ENCODE measurements at regions not wholly inside any gene's neighbourhood (a gene's known extent, or its start where the extent isn't known, plus 50 kb on each side); places are given as distances from the start of the nearest gene placed in this dataset.
A peak's percentile ranks its signal among the peaks of the same experiment; 100 is the strongest.

DNA sequence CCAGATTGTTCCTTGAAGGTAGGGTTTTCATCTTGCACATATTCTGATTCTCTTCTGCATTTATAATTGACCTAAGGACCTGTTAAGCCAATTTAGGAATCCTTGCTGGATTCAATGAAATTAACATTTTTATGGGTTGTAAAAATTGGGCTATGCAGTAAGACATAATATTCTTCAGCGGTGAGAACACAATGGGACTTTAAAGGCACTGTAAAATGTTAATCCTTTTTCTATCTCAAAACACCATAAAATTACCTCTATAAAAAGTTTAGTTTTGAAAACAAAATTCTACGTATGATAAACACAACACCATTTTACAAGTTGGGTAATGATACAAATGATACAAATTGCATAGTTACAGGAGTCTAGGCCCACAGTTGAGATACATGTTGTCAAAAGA lies 169.2 kb upstream of the DTNA start:
- no peak for DNase-seq

DNA sequence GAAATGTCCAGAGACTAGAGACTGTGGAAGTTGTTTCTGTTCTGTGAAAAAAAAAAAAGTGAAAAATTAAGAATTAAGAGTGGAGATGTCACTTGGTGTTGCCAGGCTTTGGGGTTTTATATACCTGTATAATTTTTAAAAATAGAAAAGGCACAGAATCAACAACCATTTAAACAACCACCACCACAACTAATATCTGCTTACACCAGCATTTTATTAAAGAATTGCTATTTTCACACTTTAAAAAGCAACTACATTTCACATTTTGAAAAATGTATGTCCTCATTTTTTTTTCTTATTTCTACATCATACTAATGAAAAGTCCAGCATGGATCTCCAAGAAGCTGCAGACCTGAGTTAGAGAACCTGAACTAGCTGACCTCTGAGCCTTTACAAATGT lies 167.5 kb upstream of the DTNA start:
- DNase-seq = no peak

DNA sequence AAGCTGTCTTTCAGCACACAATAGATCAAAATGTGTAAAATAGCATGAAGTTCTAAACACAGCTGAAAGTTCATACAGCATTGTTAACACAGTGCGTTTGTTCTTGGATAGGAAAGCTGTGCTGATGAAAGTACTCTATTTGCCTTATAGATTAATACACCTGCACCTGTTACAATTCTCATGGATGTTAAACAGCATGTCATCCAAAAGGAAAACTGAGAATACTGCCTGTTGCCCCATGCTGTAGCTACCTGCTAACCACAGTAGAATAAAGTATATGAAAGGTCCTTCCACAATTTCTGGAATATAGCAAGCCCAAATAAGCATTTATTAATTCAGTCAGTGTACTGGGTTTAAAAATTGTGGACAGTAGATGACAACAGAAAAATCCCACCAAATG lies 166.7 kb upstream of the DTNA start:
- no peak for DNase-seq

DNA sequence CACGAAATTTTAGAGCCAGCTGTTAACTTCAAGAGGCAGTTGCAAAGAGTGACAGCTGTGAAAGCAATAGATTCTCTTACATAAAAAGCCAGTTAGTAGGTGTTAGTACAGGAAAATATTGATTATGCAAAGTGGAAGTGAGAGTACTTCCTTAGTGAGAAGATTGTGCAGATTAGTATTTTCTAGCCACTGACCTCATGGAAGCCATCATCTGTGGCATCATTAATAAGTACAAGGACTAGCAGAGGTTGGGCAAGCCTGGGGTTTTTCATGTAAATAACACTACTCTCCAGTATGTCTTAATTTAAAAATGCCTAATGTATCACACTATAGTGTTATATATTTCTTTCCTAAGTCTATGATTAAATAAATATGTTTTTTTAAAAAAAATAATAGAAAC lies 166.2 kb upstream of the DTNA start:
- DNase-seq = no peak

DNA sequence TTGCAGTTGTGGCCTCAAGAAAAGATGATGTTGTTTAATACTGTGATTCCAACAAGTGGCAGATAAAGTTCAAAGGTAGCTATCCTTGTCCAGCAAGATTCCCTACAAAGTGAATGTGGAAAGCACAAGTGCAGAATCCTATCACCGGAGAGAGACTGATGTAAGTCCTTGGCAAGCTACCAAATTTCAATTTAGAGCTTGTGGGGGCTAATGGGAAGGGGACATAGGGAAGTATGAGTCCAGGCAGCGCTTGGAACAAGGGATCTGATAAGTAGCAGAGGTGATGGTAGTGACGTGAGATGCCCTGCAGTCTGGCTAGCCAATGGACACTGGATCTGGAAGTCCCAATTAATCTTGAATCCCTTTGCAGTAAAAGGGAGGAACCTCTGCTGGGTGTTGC lies 165.2 kb upstream of the DTNA start:
- no peak for DNase-seq

DNA sequence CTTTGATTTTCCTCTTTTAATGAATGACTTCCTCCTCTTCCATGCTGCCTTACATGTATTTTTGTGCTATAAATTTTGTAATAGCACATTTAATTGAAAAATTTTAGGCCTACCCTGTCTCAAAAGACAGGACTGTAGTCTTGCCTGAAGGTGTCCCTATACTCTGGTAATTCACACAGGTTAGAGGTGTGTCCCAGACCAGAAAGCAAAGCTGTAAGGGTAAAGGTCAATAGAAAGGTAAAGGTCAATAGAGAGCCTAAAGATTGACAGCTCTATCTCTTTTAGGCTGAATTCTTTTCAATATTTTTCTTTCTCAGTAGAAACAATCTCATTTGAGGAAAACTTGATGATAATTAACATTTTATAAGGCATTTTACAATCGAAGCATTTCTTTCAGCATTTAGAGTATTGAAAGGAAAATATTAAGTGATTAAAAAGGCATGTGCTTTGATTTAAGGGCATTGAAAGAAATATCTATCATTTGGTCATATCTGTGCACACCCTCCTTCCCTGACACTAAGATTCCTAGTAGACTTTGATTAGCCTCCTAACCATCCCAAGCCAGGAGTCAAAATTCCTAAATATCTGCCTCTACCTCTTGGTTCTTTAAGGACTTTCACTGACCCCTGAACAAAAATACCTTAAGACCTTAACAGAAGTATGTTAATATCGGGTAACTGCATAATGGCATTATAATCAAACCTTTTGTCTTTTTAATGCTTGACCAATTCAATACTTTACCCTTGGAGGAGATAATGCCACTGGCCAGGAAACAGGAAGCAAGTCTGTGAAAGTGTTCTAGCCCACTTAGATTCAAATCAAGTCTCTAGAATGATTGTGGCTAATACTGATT lies 161.8 kb upstream of the DTNA start:
- no peak for DNase-seq

DNA sequence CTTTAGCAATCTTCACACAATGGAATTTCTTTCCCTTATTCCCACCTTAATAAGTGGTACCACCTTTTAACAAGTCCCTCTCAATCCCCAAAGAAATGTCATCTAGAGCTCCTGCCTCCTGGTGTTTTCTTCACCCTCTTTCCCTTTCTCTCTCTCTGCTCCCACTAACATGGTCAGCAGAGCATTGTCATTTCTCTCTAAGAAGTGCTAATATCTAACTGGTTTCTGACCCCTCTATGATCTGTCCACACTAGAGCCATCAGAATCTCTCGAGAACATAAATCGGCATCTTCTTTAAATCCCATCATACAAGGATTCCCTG lies 161.2 kb upstream of the DTNA start:
- DNase-seq = no peak

DNA sequence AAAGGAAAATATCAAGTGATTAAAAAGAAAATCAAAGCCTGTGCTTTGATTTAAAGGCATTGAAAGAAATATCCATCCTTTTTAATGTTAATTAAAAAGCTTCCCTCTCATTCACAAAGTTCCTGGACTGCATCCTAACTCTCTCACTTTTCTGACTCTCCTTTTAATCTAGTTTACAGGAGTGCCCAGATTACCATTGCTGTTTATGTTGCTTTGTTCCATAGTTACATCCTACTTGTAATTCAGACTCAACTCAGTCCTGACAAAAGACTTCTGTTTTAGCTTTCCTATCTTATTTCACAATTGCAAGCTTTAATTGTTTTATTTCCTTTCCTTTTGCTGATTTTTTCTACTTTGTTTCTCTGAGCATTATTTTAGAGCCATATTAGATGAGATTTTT lies 160.7 kb upstream of the DTNA start:
- DNase-seq = no peak

DNA sequence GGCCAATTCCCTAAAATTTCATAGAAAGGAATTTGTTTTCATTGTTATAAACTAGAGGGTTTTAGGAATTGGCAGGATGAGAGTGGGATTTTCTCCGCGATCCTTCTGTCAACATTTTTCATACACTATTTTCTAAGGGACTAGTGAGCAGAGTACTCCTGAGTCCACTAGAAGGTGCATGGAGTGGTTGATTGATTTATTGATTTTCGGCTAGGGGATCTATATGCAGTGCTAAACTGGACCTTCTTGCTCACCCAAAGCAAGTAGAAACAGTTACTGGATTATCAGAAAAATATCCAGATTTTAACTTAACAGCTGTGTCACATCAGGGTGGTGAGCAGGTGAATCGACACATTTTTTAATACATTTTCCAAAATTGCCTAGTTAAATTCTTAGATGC lies 159.9 kb upstream of the DTNA start:
- no peak for DNase-seq

DNA sequence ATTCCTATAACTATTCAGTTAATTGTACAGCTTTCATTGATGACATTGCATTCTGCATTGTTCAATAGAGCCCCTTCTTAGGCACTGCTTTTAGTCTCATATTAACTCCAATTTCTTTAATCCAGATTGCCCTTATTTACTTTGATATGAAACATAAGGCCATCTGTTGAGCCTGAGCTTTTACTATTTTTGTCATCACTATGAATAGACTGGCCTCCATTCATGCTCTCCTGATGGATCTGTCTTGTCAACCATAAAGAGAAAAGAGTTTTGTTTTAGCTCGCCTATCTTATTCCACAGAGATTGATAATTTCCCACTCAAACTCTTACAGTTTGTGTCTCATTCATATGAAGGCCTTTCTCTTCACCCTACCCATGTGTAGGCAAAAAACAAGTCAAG lies 159.2 kb upstream of the DTNA start:
- DNase-seq = no peak

DNA sequence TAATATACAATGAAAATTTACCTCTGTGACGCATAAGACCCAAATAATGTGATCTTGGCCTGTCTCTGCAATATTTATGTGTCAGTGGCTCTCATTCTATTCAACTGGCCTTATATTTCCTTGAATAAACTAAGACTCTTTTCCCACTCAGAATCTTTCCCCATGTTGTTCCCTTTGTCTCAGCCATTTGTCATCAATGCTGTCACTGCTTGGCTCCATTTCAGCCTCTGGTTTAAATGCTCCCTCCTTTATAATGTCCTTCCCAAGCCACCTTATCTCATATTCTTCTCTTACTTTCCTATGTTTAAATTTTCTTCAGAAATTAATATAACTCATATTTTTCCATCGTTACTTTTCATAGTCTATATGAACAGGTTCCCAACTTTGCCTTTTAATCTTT lies 158.3 kb upstream of the DTNA start:
- no peak for DNase-seq

DNA sequence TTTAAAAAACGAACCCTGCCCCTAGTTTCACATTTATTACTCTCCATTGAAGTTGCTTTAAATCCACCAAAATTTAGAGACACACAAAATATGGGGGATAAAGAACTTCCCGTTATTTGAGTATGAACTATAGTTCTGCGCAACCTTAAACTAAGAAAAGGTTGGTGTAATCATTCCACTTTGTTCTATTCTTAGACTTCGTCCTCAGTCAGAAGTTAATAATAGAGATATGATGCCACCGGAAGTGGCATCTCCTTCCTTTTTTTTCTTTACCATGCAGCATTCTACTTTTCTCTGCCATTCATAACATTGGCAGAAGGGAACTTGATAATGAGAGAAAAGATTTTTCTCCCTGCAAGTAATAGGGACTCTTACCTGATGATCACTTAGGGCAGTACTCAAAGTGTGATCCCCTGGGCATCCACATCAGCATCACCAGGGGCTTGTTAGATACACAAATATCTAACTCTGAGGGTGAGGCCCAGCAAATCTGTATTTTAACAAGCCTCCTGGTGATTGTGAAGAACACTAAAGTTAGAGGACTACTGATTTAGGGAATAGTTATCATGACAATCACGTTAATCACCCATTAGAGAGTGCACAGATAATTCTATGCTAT lies 147.7 kb upstream of the DTNA start:
- DNase-seq = no peak

DNA sequence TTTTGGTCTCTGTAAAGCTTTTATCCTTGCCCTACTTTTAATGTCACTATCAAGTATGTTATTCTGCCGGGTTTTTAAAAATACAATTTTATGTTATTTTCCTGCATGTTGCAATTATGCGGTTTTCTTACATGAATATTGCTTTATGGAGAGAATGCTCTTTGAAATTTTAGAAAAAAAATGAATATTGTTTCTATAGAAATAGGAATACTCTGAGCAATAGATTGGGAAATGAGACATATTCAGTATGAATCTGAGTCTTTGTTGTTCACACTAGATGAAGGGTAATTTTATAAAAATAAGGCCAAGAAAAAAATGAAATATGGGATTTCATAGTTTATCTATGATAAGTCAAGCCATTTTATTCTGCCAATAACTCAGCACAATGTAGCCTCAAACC lies 142.2 kb upstream of the DTNA start:
- no peak for DNase-seq

DNA sequence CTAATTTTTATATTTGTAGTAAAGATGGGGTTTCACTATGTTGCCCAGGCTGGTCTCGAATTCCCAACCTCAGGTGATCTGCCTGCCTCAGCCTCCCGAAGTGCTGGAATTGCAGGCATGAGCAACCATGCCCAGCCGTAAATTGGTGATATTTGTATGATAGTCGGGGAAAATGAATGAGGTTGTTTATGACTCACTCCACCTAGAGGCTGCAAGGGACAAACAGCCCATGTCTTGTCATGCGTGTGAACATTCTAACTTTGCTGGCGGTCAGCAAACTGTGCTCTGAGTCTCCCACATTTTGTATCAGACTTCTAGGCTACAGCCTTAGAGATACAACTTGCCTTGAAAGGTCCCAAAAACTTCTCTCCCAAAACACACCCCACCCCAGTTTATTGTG lies 133.5 kb upstream of the DTNA start:
- no peak for DNase-seq

DNA sequence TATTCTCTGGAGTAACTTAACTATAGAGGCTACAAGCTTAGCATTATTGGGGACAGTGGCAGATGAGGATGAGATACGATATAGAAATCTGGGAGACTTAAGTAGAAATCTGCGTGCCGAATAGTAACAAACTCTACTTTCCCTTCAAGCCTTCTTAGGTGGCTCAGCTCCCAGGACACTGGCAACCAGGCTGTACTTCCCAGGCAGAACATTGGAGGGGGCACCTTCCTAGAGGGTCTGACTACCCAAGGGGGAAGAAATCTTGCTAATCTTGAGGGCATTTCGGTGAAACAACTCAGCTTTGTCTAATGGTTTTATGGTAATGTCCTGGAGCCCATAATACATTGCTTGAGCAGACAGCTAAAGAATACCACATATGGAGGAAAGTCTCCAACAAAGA lies 126.2 kb upstream of the DTNA start:
- no peak for DNase-seq

DNA sequence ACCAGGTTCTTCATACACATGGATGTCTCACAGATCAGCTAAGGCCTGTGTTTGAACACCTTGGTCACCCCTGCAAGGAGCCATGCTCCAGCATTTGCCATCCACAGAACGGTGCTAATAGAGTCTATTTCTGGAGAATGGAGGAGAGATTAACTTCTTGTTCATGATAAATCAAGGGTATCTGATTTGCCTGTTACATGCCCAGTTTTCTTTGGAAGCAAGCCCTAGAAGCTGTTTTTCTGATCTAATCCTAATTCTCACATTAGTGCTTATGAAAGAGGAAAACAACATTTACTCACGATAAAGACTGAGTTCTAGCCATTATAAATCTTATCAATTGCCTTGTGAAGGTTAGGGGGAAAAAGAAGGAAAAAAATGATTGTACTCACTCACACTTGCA lies 119.6 kb upstream of the DTNA start:
- DNase-seq = no peak

DNA sequence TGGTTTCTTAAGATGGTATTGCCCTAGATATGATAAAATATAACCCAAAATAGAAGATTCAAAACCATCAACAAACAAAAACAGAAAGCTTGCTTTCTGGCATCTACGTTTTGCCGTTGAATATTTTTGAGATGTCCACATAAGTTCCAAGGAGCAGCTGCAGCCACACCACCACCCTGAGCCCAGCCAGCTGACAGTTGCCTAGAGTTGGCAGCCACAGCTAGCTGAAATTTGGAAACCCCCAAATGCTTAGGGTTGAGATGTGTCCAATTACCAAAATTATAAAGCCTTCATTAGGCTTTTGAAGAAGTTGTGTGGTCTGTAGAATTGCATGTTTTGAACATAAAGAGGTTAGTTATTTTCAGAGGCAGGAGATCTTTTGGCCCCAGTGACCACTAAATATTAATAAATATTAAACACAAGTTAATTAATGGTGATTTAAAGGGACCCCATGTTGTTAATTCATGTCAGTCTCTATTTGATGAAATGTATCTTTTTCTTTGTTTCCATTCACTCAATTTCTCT lies 118.1 kb upstream of the DTNA start:
- peak; percentile 7 for DNase-seq

DNA sequence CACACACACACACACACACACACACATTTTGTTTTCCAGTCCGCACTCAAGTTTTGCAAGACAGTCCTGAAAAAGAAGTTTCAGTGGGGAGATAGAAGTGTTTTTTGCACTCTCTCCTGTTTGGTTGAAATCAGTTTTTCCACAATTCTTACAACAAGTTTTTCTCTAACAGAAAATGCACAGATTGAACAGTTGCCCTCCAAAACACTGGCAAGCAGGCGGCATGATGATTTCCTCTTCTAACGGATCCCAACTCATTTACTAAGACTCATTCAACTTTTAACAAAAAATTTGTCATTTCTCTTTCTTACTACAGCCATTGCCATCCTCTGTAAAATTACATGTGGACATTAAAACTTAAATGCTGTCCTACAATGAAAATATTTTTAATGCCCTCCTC lies 117.6 kb upstream of the DTNA start:
- DNase-seq = no peak

DNA sequence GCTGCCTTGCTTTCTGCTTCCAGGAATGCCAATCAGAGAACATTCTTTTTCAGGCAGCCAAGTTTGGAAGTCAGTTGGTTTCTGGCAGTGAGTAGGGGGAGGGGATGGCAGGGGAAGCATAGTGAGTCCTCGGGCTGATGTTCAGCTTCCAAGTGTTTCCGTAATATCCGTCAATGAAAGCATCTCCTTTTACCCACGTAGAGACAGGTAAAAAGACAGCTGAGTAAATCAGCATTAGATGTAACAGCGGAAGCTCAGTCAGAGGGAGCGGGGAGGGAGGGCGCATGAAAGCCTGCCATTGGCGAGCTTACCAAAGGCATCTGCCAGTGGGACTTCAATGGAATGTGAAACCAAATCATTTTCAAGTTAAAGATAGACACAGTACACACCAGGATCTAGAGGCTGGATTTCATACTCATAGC lies 117.1 kb upstream of the DTNA start:
- peak; percentile 78 for DNase-seq

DNA sequence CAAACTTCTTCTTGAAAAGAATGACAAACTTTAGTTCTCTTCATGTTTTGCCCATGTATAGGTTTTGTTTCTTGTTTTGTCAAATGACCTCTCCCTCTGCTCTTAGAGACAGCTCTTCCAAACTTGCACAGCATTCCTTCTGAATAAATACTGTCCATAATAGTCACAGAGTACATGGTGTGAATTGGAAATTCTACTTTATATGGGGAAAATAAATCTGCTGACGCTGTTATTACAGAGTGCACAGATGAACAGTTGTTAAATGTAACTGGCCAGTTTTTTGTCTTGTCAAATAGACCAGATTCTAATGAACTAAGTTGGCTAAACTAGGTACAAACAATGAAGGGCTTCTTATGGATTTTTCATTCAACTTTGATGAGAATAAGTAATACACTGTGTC lies 115.8 kb upstream of the DTNA start:
- DNase-seq = no peak

DNA sequence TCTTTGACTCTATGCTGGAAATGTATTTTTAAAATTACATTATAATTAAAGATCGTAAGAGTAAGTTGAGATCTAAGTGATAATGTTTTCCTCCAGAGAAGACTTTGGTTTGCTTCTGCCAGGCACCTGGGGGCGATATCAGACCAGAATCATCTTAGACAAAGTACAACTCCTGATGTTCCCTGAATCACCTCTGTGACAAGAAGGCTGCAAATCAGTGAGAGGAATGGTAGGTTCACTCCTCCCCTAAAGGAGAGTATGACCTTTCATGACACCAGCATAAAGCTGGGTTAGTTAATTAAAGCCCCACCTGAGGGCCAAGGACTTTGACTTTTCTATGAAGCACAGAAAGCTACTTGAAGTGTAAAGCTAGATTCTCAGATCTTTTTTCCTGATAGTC lies 114.4 kb upstream of the DTNA start:
- DNase-seq = no peak

DNA sequence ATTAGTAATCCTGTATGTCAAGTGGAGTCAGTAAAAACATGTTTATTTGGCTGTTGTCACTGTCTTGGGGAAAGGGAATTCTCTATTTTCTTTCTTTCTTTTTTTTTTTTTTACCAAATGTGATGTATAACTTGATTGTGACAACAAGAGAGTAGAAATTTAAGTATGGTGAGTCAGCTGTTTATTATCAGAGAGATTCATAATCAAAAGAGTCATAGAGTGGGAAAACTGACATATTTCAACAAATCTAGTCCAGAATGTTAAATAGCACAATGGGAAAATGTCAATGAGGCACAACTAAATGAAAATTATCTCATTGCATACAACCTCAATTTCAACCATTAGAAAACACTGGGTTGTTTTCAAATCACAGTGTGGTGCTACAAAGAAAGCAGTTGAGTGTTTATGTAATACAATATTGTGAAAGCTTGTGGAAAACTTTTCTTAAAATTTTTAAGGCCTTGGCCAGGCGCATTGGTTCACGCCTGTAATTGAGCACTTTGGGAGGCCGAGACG lies 111.9 kb upstream of the DTNA start:
- DNase-seq = no peak

DNA sequence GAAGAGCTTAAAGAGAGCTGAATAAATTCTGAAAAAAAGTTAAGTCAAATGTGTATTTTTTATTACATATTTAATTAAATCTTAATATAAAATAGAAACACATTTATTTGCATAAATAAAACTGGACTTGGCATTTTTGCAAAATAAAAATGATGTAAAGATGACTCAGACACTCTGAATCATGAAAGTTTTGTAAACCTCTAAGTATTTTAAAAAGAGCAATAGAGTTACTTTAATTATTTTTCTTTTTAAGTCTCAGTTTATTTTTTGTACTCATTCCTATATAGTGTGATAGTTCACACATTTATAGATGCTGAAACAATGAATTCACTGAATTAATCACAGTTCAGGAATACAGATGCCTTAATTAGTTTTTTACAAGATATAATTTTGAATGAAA lies 109.9 kb upstream of the DTNA start:
- DNase-seq = no peak

DNA sequence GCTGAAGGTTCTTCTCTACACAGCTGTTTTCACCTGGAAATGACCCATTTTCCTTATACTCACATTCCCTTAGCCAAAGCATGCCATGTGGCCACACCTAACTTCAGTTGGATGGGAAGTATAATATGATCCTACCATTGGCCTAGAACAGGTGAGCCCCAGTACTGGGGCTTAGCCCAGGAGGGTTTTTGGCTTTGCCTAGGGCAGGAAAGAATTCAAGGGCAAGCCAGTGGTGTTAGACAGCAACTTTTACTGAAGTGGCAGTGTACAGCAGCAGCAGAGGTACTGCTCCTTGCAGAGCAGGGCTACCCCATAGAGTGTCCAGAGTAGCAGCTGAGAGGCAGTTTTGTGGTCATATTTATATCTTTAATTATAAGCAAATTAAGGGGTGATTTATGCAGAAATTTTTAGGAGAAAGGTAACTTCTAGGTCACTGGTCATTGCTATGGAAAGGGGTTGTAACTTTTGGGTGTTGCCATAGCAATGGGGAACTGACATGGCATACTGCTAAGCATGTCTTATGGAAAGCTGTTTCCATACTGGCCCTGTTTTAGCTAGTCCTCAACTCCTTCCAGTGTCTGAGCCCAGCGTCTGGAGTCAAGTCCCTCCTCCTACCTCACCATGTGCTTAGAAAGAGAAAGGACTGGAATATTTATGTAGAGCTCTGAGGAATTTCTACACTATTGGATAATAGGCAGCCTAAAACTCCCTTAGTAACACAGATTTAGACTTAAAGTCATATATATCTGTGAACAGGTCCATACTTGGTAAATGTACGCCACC lies 109.0 kb upstream of the DTNA start:
- DNase-seq = no peak

Measured in eye (tissue), 1 donor.